ENCODE measurements at regions not wholly inside any gene's neighbourhood (a gene's known extent, or its start where the extent isn't known, plus 50 kb on each side); places are given as distances from the start of the nearest gene placed in this dataset.

- TF ChIP-seq CTCF (IDR thresholded peaks at IDR 0.05; ENCODE audit: borderline replicate concordance, extremely low read depth, low read length, poor library complexity, severe bottlenecking) (no peak), EZH2 (IDR thresholded peaks at IDR 0.05; ENCODE audit: borderline replicate concordance, low read depth, low read length, severe bottlenecking) (no peak)
Observed at GRCh38 chr13:27349458-27349857, 75.0 kb upstream of the GTF3A start.
